Non-pigmented ciliary epithelial cell (primary cell): ENCODE measurements at regions not wholly inside any gene's neighbourhood (a gene's known extent, or its start where the extent isn't known, plus 50 kb on each side); places are given as distances from the start of the nearest gene placed in this dataset.
A peak's percentile ranks its signal among the peaks of the same experiment; 100 is the strongest.

Experiments
- DNase-seq: peaks from one replicate; pipeline ENCODE4 v3.0.0-alpha.2; 2010; ENCODE audit warnings: low read depth

DNA sequence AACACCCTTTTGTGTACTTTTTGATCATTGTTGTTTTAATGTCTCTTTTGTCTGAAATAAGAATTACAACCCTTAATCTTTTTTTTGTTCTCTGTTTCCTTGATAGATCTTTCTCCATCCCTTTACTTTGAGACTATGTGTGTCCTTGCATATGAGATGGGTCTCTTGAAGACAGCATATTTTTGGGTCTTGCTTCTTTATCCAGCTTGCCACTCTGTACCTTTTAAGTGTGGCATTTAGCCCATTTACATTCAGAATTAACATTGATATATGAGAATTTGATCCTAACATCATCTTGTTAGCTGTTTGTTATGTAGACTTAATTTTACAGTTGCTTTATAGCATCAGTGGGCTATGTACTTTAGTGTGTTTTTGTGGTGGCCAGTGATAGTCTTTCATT lies 382.5 kb downstream of the MED10 start:
- no peak for DNase-seq

DNA sequence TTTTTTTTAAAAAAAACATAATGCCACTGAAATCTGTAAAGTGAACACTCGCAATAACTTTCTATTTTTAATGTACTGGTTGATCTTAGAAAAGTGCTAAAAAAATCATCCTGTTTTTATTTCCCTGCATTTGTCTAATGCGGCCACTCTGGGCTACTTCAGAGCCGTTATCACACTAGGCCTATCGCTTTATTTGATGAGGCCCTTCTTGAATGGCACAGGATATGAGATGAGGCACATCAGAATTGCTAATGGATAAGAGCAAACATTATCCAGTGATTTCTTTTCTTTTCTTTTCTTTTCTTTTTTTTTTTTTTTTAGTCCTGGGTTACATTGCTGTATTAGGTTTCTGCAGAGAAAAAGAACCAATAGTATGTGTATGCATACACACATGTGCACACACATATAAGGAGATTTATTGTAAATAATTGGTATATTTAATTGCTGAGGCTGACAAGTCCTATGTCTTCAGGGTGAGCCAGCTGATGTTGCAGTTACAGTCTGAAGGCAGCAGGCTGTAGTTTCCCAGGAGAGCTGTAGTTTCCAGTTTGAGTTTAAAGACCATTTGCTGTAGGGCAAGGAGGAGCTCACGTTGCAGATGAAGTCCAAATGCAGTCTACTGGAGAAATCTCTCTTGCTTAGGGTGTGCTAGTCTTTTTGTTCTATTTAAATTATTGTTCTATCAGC lies 391.7 kb downstream of the MED10 start:
- no peak for DNase-seq

GRCh38 chr5:5985332-5985731 lies 393.0 kb downstream of the MED10 start:
- no peak for DNase-seq

DNA sequence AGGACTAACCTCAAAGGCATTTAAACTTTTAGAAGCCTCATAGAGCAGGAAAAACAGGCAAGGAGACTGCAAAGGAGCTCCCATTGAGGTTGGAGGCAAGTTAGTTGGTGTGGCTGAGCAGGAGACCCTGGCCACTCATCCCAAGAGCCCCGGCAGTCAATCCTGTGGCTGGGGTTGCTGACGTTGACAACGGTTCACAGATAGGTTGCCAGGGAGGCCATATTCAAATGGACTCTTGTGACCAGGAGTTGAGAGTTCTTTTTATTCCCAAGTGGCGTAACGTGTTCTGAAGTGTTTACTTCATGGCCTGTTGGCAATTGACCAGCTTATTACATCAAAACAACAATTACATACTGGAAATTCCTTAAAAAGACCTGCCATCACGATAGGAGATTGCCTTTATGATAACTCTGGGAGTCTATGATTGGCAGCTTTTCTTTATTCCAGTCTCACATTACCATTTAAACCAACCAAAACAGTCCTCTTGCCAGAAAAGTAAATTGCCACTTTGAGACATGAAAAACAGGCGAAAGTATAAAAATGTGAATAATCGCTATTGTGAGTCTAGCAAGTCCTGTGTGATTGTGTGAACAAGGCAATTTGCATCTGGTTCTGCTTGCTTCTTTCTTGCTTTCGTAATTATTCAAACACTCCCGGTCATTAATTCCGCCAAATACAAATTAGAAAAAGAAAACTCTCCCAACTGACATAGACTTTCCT lies 394.9 kb downstream of the MED10 start:
- no peak for DNase-seq

- DNase-seq = no peak
These were observed 396.8 kb downstream of the MED10 start for GRCh38 chr5:5981562-5981961.

- DNase-seq = no peak
These were observed 397.8 kb downstream of the MED10 start for GRCh38 chr5:5980538-5980895.

- DNase-seq = no peak
These were observed 398.4 kb downstream of the MED10 start for GRCh38 chr5:5979761-5980537.

DNA sequence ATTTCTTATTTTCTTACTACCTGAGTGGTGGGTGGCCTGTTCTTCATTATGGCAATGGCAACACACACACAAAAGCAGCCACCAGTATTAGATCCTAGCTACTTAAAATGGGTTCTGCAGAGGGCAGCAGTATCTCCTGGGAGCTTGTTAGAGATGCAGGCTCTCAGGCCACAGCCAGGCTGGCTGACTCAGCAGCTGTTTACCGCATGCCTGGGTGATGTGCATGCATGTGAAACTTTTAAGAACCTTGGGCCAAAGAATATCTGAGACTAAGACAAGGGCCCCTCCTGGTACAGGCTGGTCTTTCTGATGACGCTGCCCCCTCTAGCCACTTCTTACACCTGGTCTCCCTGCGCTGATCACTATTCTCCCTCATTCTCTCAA lies 399.0 kb downstream of the MED10 start:
- DNase-seq = peak; percentile 4

DNA sequence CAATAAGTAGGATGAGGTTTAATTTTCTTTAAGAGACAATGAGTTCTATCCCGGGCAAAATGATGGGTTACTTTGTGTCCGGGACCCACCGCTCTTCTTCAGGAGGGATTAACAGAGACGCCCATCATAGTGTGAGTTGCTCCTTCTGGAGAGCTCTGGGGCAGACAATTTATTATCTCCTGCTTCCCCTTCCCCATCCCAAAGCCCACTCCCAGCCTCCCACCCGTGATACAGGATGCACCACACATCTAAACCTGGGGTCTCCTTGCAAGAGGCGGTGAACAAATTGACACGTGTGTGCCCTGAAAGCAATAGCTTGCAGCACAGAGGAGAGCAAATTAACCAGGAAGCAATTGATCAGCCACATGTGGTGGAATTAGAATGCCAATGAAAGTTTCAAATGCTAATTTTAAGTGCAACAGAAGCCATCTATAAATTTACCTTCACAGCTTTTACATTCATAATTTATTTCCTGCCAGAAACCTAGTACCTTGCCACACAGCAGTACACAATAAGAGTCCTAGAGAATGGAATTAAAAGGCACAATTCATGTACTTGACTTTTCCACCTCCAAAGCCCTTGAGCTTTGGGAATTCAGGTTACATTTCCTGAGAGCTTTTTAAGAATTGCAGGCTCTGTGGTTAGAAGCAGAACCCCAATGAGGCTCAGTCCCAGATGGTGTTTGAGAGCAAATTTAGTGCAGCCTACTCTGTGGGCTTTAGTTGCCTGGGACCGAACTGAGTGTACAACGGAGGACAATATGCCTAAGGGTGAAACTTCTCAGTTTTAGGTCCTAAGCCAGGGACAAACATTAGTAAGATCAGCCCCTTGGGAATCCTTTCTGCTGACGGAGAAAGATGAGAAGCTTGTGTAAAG lies 399.6 kb downstream of the MED10 start:
- no peak for DNase-seq

DNA sequence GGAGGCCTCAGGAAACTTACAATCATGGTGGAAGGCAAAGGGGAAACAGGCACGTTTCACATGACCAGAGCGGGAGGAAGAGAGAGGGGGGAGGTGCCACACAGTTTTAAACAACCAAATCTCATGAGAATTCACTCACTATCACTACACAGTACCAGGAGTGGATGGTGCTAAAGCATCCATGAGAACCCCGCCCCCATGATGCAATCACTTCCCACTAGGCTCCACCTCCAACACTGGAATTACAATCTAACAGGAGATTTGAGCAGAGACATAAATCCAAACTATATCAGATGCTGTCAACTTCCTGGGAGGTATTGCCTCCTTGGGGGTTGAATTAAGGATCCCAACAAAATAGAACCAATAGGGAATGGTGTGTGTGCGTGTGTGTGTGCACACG lies 407.1 kb downstream of the MED10 start:
- DNase-seq = no peak

- DNase-seq = no peak
These were observed 408.3 kb downstream of the MED10 start for GRCh38 chr5:5969942-5970483.

DNA sequence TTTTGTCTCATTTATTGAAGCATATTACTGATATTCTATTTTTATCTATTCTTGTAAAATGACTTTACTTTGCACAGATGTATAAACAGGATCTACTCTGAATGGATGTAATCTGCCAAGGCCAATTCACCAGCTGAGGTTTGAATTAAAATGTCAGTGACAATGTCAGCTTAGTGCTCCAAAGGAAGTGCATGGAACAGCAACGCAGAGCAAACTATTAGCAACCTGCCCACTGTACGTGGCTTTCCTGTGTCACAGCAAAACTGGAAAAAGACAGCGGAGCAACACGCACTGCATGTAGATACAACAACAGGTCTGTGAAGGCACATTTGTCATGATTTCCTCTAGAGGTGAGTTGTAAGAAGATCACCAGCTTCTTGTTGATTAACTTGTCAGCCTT lies 409.4 kb downstream of the MED10 start:
- no peak for DNase-seq

DNA sequence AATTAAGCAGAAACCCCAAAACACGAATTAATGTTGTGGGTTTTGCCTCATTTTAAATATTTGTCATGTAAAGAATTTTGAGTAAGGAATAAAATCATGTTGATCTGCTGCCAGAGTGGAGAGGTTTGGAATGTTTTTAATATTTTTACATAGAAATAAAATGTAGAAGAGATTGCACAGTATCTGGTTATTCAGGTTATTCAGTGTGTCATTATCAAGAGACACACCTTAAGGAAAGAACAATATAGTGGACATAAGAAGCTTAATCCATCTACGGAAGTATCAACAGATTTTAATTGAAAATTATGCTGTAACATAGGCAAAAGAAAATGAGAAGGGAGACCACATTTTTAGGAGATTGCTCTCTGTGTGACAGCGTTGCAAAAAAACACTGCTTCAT lies 410.4 kb downstream of the MED10 start:
- no peak for DNase-seq

DNA sequence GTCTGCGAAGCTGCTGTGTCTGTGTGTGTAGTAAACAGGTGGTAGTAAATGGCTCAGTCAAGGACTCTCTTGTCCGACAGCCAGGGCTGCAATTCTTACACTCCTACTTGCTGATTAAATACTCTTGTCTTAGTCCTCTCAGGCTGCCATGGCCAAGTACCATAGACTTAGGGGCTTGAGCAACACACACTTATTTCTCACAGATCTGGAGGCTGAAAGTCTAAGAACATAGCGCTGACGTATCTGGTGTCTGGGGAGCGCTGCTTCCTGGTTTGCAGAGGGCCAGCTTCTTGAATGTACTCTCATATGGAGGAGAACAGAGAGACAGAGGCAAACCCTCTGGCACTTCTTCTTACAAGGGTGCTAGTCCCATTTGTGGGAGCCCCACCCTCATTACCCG lies 411.0 kb downstream of the MED10 start:
- DNase-seq = no peak

GRCh38 chr5:5965132-5965531 lies 413.2 kb downstream of the MED10 start:
- DNase-seq = no peak

GRCh38 chr5:5964347-5964746 lies 414.0 kb downstream of the MED10 start:
- no peak for DNase-seq

GRCh38 chr5:5957737-5958136 lies 420.6 kb downstream of the MED10 start:
- no peak for DNase-seq

- DNase-seq = no peak
These were observed 424.1 kb downstream of the MED10 start for GRCh38 chr5:5954275-5954598.

- no peak for DNase-seq
These were observed 424.6 kb downstream of the MED10 start for GRCh38 chr5:5953584-5954274.

DNA sequence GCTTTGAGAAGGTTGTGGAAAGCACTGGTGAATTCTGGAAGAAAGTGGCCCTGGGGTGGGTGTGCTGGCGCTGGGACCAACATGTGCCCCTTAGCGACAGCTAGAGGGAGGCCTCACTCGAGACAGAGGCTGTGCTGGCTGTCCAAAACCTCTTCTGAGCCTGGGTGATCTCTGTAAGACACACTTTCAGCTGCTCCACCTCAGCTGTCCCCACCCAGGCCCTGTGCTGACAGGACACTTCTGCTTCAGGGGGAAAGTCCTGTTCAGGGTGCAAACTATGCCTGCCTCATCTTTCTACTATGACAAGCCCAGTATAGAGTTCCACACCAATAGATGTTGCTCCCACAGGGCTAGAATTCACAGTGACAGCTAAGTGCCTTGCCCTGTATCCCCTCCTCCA lies 426.4 kb downstream of the MED10 start:
- no peak for DNase-seq

GRCh38 chr5:5950658-5951057 lies 427.7 kb downstream of the MED10 start:
- no peak for DNase-seq

- no peak for DNase-seq
These were observed 436.9 kb downstream of the MED10 start for GRCh38 chr5:5941486-5941885.
